ENCODE measurements at regions not wholly inside any gene's neighbourhood (a gene's known extent, or its start where the extent isn't known, plus 50 kb on each side); places are given as distances from the start of the nearest gene placed in this dataset.

- no peak for DNase-seq
Measured at GRCh38 chr16:77555791-77556190, 121.0 kb upstream of the ADAMTS18 start.

- DNase-seq: no peak
Measured at GRCh38 chr16:77556201-77556873, 121.5 kb upstream of the ADAMTS18 start.

GRCh38 chr16:77557385-77557784 lies 122.6 kb upstream of the ADAMTS18 start:
- DNase-seq: no peak

GRCh38 chr16:77558786-77559185 lies 124.0 kb upstream of the ADAMTS18 start:
- DNase-seq: no peak

GRCh38 chr16:77562497-77562896 lies 127.7 kb upstream of the ADAMTS18 start:
- DNase-seq: no peak

- no peak for DNase-seq
Measured at GRCh38 chr16:77564791-77565390, 130.1 kb upstream of the ADAMTS18 start.

- DNase-seq: no peak
Measured at GRCh38 chr16:77569406-77569805, 134.6 kb upstream of the ADAMTS18 start.

- DNase-seq: no peak
Measured at GRCh38 chr16:77570574-77570973, 135.7 kb upstream of the ADAMTS18 start.

- no peak for DNase-seq
Measured at GRCh38 chr16:77571115-77571862, 136.5 kb upstream of the ADAMTS18 start.

GRCh38 chr16:77574867-77575624 lies 140.2 kb upstream of the ADAMTS18 start:
- DNase-seq: no peak

- no peak for DNase-seq
Measured at GRCh38 chr16:77579351-77579891, 142.9 kb upstream of the NUDT7 start.

GRCh38 chr16:77581706-77582105 lies 140.6 kb upstream of the NUDT7 start:
- no peak for DNase-seq

- peak; percentile 8 for DNase-seq
Measured at GRCh38 chr16:77584205-77584859, 138.0 kb upstream of the NUDT7 start.

- no peak for DNase-seq
Measured at GRCh38 chr16:77585379-77586251, 136.7 kb upstream of the NUDT7 start.

- no peak for DNase-seq
Measured at GRCh38 chr16:77588389-77588788, 133.9 kb upstream of the NUDT7 start.

- DNase-seq: no peak
Measured at GRCh38 chr16:77589071-77589765, 133.1 kb upstream of the NUDT7 start.

GRCh38 chr16:77590707-77591106 lies 131.6 kb upstream of the NUDT7 start:
- no peak for DNase-seq

- DNase-seq: peak; percentile 22
Measured at GRCh38 chr16:77591347-77591746, 131.0 kb upstream of the NUDT7 start.

GRCh38 chr16:77592021-77592420 lies 130.3 kb upstream of the NUDT7 start:
- no peak for DNase-seq

- no peak for DNase-seq
Measured at GRCh38 chr16:77594057-77594456, 128.3 kb upstream of the NUDT7 start.
